WTC11 (cell line): ENCODE measurements at regions not wholly inside any gene's neighbourhood (a gene's known extent, or its start where the extent isn't known, plus 50 kb on each side); places are given as distances from the start of the nearest gene placed in this dataset.

ENCODE experiments used
- ATAC-seq: fragments of 200-7000 bp; cut with Tn5 transposase; 2 replicates; pipeline ENCODE4 v1.10.0; 2021; ENCODE audit warnings: mild to moderate bottlenecking, moderate library complexity
- CTCF ChIA-PET: fragments of 300-600 bp; sonication (Branson Sonifier 250); formaldehyde crosslinking; loops from one replicate; lab custom pipeline; 2021; ENCODE audit warnings: antibody characterized with exemption; lab: Charles Lee
- POLR2A ChIA-PET: fragments of 350-600 bp; sonication (Branson Sonifier 250); formaldehyde crosslinking; loops from one replicate; lab custom pipeline; 2021; ENCODE audit warnings: antibody characterized with exemption; lab: Charles Lee
- DNase-seq: peaks from one replicate; pipeline ENCODE4 v3.0.0; 2021; ENCODE audit warnings: low spot score
- H3K27ac Mint-ChIP-seq: 2 replicates; pipeline ENCODE4 v1.8.0; 2021; ENCODE audit warnings: mixed read lengths
- H3K27me3 Mint-ChIP-seq: 2 replicates; pipeline ENCODE4 v1.8.0; 2021; ENCODE audit warnings: low read depth, mild to moderate bottlenecking, moderate library complexity, mixed read lengths
- H3K36me3 Mint-ChIP-seq: 2 replicates; pipeline ENCODE4 v1.8.0; 2021; ENCODE audit warnings: mixed read lengths
- H3K4me1 Mint-ChIP-seq: 2 replicates; pipeline ENCODE4 v1.8.0; 2022; ENCODE audit warnings: mixed read lengths
- H3K4me3 Mint-ChIP-seq: 2 replicates; pipeline ENCODE4 v1.8.0; 2021; ENCODE audit warnings: mild to moderate bottlenecking, moderate library complexity, mixed read lengths
- H3K9me3 Mint-ChIP-seq: 2 replicates; pipeline ENCODE4 v1.8.0; 2021; ENCODE audit warnings: mixed read lengths
- ATF2 ChIP-seq: sonication (generic); formaldehyde crosslinking; IDR thresholded peaks from 2 replicates; pipeline ENCODE4 v1.8.1; 2022; ENCODE audit warnings: low read depth, missing genetic modification reagents, borderline replicate concordance
- E2F4 ChIP-seq: sonication (generic); formaldehyde crosslinking; IDR thresholded peaks from 2 replicates; pipeline ENCODE4 v1.8.1; 2022; ENCODE audit warnings: low read depth, mild to moderate bottlenecking, moderate library complexity, missing genetic modification reagents, borderline replicate concordance
- ELF4 ChIP-seq: sonication (generic); formaldehyde crosslinking; IDR thresholded peaks from 2 replicates; pipeline ENCODE4 v1.8.1; 2022; ENCODE audit warnings: low read depth, mild to moderate bottlenecking, moderate library complexity, missing genetic modification reagents
- EMX1 ChIP-seq: fragments of 250-450 bp; sonication (Bioruptor Pico); IDR thresholded peaks from 2 replicates; pipeline ENCODE4 v1.8.0; 2021; ENCODE audit warnings: mild to moderate bottlenecking
- FOXP1 ChIP-seq: sonication (generic); formaldehyde crosslinking; IDR thresholded peaks from 2 replicates; pipeline ENCODE4 v1.8.0; 2022; ENCODE audit warnings: missing genetic modification reagents, mild to moderate bottlenecking, moderate library complexity, borderline replicate concordance
- FOXP4 ChIP-seq: sonication (generic); formaldehyde crosslinking; IDR thresholded peaks from 2 replicates; pipeline ENCODE4 v1.8.0; 2022; ENCODE audit warnings: mild to moderate bottlenecking, missing genetic modification reagents
- KAT7 ChIP-seq: sonication (generic); formaldehyde crosslinking; IDR thresholded peaks from 2 replicates; pipeline ENCODE4 v1.8.1; 2023; ENCODE audit warnings: missing genetic modification reagents, mild to moderate bottlenecking, borderline replicate concordance
- MXD4 ChIP-seq: fragments of 250-450 bp; sonication (Bioruptor Pico); IDR thresholded peaks from 2 replicates; pipeline ENCODE4 v1.8.0; 2021; ENCODE audit warnings: mild to moderate bottlenecking, moderate library complexity, borderline replicate concordance
- NFYB ChIP-seq: sonication (generic); formaldehyde crosslinking; conservative IDR thresholded peaks from 2 replicates; pipeline ENCODE4 v1.8.0; 2022; ENCODE audit warnings: low read depth, missing genetic modification reagents
- SMAD4 ChIP-seq: sonication (generic); formaldehyde crosslinking; IDR thresholded peaks from 2 replicates; pipeline ENCODE4 v1.8.0; 2022; ENCODE audit warnings: mild to moderate bottlenecking, missing genetic modification reagents
- ZBTB43 ChIP-seq: sonication (generic); formaldehyde crosslinking; IDR thresholded peaks from 2 replicates; pipeline ENCODE4 v1.8.1; 2023; ENCODE audit warnings: mild to moderate bottlenecking, missing genetic modification reagents
- TF ChIP-seq, protein P1 (sequence below): sonication (generic); formaldehyde crosslinking; IDR thresholded peaks from 2 replicates; pipeline ENCODE4 v1.8.0; 2023; ENCODE audit warnings: missing genetic modification reagents, mild to moderate bottlenecking, borderline replicate concordance
- TF ChIP-seq, protein P2 (sequence below): fragments of 250-450 bp; sonication (Bioruptor Pico); conservative IDR thresholded peaks from 2 replicates; pipeline ENCODE4 v1.9.0; 2021; ENCODE audit warnings: mild to moderate bottlenecking
- TF ChIP-seq, protein P3 (sequence below): sonication (generic); formaldehyde crosslinking; IDR thresholded peaks from 2 replicates; pipeline ENCODE4 v1.8.1; 2023; ENCODE audit warnings: mild to moderate bottlenecking, missing genetic modification reagents

- Mint-ChIP-seq H3K27me3 (no peaks in the 10 kb centered on the region), H3K4me3 (no peak overlapping the region), H3K9me3 (peaks cover 11% of the 10 kb centered on the region), H3K27ac (no peak overlapping the region), H3K4me1 (no peaks in the 10 kb centered on the region), H3K36me3 (no peaks in the 10 kb centered on the region)
- ATAC-seq (no peak), DNase-seq (no peak)
- TF ChIP-seq ATF2 (CRISPR knock-in tag): no peak
- POLR2A ChIA-PET: no interaction called here
- CTCF ChIA-PET: interaction anchor here (1.5 kb wide), 1 partner anchor 67 kb away, joined by 4 read pairs; no protein-coding TSS in a partner anchor
These were observed 52.3 kb upstream of the HOPX start for GRCh38 chr4:56733352-56733751.

DNA sequence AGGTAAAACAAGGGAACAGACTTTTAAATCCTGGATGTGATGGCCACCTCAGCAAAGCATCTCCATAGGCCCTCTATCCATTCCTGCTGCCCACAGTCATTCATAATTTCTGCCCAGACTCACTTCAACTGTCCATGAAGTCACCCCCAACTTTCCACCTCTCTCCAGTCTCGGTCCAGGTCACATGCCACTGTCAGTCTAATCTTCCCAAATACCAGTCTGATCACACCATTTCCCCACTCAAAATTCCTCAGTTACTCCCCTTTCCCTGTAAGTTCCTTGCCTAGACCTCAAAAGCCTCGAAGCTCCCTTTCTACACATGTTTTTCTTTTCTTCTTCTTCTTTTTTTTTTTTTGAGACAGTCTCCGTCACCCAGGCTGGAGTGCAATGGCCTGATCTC is 51.2 kb upstream of the HOPX start:
- DNase-seq (no peak), ATAC-seq (no peak)
- ChIA-PET CTCF (interaction anchor here (1.5 to 2.1 kb wide), 2 partner anchors 30 to 68 kb away, joined by 4 to 6 read pairs; no protein-coding TSS in a partner anchor), POLR2A (no interaction called here)
- peaks cover 11% of the 10 kb centered on the region for H3K9me3 Mint-ChIP-seq
- no peaks in the 10 kb centered on the region for H3K27me3 Mint-ChIP-seq
- H3K4me1 Mint-ChIP-seq: peaks cover 2% of the 10 kb centered on the region
- H3K4me3 Mint-ChIP-seq: no peak overlapping the region
- no peak overlapping the region for H3K27ac Mint-ChIP-seq
- no peaks in the 10 kb centered on the region for H3K36me3 Mint-ChIP-seq
- TF ChIP-seq, protein P1, sequence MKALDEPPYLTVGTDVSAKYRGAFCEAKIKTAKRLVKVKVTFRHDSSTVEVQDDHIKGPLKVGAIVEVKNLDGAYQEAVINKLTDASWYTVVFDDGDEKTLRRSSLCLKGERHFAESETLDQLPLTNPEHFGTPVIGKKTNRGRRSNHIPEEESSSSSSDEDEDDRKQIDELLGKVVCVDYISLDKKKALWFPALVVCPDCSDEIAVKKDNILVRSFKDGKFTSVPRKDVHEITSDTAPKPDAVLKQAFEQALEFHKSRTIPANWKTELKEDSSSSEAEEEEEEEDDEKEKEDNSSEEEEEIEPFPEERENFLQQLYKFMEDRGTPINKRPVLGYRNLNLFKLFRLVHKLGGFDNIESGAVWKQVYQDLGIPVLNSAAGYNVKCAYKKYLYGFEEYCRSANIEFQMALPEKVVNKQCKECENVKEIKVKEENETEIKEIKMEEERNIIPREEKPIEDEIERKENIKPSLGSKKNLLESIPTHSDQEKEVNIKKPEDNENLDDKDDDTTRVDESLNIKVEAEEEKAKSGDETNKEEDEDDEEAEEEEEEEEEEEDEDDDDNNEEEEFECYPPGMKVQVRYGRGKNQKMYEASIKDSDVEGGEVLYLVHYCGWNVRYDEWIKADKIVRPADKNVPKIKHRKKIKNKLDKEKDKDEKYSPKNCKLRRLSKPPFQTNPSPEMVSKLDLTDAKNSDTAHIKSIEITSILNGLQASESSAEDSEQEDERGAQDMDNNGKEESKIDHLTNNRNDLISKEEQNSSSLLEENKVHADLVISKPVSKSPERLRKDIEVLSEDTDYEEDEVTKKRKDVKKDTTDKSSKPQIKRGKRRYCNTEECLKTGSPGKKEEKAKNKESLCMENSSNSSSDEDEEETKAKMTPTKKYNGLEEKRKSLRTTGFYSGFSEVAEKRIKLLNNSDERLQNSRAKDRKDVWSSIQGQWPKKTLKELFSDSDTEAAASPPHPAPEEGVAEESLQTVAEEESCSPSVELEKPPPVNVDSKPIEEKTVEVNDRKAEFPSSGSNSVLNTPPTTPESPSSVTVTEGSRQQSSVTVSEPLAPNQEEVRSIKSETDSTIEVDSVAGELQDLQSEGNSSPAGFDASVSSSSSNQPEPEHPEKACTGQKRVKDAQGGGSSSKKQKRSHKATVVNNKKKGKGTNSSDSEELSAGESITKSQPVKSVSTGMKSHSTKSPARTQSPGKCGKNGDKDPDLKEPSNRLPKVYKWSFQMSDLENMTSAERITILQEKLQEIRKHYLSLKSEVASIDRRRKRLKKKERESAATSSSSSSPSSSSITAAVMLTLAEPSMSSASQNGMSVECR (CRISPR knock-in tag): no peak
- TF ChIP-seq FOXP1: no peak
- TF ChIP-seq ZBTB43 (CRISPR knock-in tag): no peak
- no peak for TF ChIP-seq MXD4 (CRISPR knock-in tag)
- TF ChIP-seq KAT7 (CRISPR knock-in tag): no peak
- TF ChIP-seq EMX1 (CRISPR knock-in tag): no peak
- no peak for TF ChIP-seq SMAD4 (CRISPR knock-in tag)
- TF ChIP-seq, protein P2, sequence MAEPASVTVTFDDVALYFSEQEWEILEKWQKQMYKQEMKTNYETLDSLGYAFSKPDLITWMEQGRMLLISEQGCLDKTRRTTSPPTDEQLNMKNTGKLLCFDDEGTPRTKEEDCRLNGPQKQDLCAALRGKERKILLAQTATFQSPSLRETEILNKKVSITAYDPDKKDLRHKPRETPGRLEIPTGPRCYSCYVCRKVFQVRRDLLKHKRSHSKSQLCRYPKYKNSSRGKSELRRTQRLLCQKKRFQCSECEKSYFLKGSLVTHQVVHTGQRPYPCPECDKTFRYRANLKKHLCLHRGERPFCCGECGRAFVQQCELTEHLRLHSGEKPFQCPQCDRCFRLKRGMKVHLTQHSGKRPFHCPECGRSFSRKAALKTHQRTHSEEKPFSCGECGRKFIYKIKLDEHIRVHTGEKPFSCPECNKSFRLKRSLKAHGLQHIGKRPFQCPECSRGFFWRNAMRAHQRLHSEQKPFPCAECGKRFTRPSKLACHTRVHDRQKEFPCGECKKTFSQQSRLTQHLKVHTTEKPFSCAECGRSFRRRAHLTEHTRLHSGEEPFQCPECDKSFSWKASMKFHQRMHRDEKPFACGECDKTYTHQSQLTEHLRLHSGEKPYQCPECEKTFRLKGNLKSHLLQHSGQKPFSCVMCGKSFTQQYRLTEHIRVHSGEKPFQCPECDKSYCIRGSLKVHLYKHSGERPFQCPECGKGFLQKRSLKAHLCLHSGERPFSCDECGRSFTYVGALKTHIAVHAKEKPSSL (CRISPR knock-in tag): no peak
- TF ChIP-seq FOXP4 (CRISPR knock-in tag): no peak
- TF ChIP-seq, protein P3, sequence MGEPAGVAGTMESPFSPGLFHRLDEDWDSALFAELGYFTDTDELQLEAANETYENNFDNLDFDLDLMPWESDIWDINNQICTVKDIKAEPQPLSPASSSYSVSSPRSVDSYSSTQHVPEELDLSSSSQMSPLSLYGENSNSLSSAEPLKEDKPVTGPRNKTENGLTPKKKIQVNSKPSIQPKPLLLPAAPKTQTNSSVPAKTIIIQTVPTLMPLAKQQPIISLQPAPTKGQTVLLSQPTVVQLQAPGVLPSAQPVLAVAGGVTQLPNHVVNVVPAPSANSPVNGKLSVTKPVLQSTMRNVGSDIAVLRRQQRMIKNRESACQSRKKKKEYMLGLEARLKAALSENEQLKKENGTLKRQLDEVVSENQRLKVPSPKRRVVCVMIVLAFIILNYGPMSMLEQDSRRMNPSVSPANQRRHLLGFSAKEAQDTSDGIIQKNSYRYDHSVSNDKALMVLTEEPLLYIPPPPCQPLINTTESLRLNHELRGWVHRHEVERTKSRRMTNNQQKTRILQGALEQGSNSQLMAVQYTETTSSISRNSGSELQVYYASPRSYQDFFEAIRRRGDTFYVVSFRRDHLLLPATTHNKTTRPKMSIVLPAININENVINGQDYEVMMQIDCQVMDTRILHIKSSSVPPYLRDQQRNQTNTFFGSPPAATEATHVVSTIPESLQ (CRISPR knock-in tag): no peak
- no peak for TF ChIP-seq ELF4 (CRISPR knock-in tag)
- no peak for TF ChIP-seq NFYB
- TF ChIP-seq E2F4 (CRISPR knock-in tag): no peak
